Muscle of leg (tissue), 3 donors: ENCODE measurements at regions not wholly inside any gene's neighbourhood (a gene's known extent, or its start where the extent isn't known, plus 50 kb on each side); places are given as distances from the start of the nearest gene placed in this dataset.

Experiments used
- DNase-seq: peaks from one replicate; pipeline ENCODE4 v3.0.0; 2013
- H3K27ac ChIP-seq: one replicate; pipeline ENCODE4 v1.5.1; 2013; ENCODE audit warnings: mild to moderate bottlenecking, low read length, control low read depth
- H3K27me3 ChIP-seq: one replicate; pipeline ENCODE4 v1.6.1; 2013; ENCODE audit warnings: low read length; ENCODE audit not compliant: control insufficient read depth, insufficient read depth
- H3K36me3 ChIP-seq: one replicate; pipeline ENCODE4 v1.6.1; 2013; ENCODE audit warnings: low read length; ENCODE audit not compliant: control insufficient read depth, insufficient read depth
- H3K4me1 ChIP-seq: one replicate; pipeline ENCODE4 v1.6.1; 2013; ENCODE audit warnings: low read length; ENCODE audit not compliant: control insufficient read depth, insufficient read depth
- H3K4me3 ChIP-seq: one replicate; pipeline ENCODE4 v1.5.1; 2013; ENCODE audit warnings: low read length, control low read depth
- H3K9me3 ChIP-seq: replicated peaks from 2 replicates; pipeline ENCODE4 v1.6.1; 2013; ENCODE audit warnings: low read depth, low read length; ENCODE audit not compliant: control insufficient read depth
- WGBS: methylation state at CpG from one replicate; pipeline ENCODE4 v1.1.5; 2013; ENCODE audit warnings: missing lambda C conversion rate; ENCODE audit not compliant: insufficient coverage; 5-methylcytosine and 5-hydroxymethylcytosine counted together

DNA sequence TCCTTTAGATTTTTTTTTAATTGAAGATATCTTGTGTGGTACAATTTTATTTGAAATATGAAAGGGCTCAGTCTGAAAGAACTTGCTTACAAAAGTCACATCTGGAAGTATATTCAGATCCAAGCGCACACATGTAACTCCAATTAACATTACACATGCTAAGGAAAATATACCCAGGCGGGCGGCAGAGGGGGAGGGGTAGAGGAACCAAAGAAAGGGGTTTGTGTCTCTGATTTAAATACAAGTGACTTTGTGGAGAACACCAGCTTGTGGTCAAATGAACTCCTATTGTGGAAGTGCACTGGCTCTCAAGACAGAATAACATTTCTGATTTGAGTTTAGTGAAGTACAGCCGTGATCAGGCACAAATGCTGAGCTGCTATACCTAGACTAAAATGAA, 280.2 kb upstream of the SOX11 start:
- H3K27me3 ChIP-seq, result no peaks in the 10 kb centered on the region
- no peaks in the 10 kb centered on the region for H3K9me3 ChIP-seq
- H3K27ac ChIP-seq, result no peak overlapping the region
- H3K4me1 ChIP-seq, result no peaks in the 10 kb centered on the region
- H3K4me3 ChIP-seq, result no peak overlapping the region
- peak; percentile 66 for DNase-seq
- H3K36me3 ChIP-seq, result no peaks in the 10 kb centered on the region
- 55% methylated on average over 2 of the region's 4 CpGs for WGBS

DNA sequence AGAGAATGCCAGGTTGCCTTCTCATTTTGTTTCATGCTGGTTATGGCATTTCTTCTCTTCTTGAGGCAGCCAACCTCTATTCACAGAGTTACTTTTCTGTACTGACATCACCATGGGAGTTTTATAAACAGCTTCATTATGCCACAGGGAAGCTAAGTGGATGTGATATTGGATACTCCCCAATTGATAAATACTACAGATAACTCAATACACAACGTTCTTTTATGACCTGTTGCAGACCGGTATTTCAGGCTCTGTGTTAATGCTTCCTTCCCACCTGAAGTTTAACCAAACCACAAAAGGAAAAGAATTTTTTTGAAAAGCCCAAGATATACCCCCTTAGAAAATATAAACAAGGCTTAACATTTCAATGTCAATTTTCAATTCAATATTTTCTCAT, 258.3 kb upstream of the SOX11 start:
- Histone ChIP-seq H3K4me3 (no peak overlapping the region), H3K9me3 (no peaks in the 10 kb centered on the region), H3K27me3 (no peaks in the 10 kb centered on the region), H3K27ac (no peak overlapping the region), H3K4me1 (no peaks in the 10 kb centered on the region), H3K36me3 (no peaks in the 10 kb centered on the region)
- no CpG with 5 or more reads among the region's 2 CpGs for WGBS
- DNase-seq, result no peak

DNA sequence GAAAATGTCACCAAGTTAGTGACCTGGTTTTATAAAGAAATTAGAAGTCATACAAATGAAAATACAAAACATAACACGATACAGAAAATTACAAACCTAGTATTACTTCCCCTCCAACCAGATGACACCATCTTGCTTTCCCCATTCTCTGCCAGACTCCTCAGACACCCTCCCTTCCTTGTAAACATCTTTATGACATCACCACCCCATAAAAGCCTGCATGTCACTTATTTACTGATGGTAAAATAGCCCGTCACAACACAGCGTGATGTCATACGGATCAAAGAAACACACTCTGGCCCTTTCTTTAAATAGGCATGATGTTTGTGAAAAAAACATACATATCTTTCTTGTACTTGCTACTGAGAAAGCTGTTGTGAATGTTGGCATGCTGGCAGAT, 254.8 kb upstream of the SOX11 start:
- WGBS, result 100% methylated on average over 1 of the region's 4 CpGs
- no peak overlapping the region for H3K4me3 ChIP-seq
- H3K36me3 ChIP-seq, result no peaks in the 10 kb centered on the region
- no peaks in the 10 kb centered on the region for H3K27me3 ChIP-seq
- H3K9me3 ChIP-seq, result no peaks in the 10 kb centered on the region
- H3K27ac ChIP-seq, result no peak overlapping the region
- DNase-seq, result no peak
- no peaks in the 10 kb centered on the region for H3K4me1 ChIP-seq

DNA sequence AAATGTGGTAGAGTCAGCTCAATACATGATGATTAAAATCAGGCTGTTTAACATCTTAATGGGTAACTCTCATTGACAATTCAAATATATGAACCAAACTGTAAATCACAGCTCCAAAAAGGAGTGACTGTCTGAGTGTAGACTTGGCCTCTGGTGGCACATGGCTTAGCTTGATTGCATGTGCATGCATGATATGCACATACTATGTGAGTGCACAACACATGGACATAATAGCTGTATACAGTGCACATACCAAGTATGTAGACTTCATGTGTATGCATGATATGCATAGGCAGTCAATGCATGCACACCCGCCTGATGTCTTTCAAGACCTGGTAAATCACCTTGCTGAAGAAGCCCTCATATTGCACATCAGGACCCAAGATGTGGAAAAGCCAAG, 252.0 kb upstream of the SOX11 start:
- Histone ChIP-seq H3K27me3 (no peaks in the 10 kb centered on the region), H3K36me3 (no peaks in the 10 kb centered on the region), H3K27ac (no peak overlapping the region), H3K4me1 (no peaks in the 10 kb centered on the region), H3K9me3 (no peaks in the 10 kb centered on the region), H3K4me3 (no peak overlapping the region)
- no peak for DNase-seq
- WGBS, result 89% methylated on average over 1 of the region's 1 CpG

DNA sequence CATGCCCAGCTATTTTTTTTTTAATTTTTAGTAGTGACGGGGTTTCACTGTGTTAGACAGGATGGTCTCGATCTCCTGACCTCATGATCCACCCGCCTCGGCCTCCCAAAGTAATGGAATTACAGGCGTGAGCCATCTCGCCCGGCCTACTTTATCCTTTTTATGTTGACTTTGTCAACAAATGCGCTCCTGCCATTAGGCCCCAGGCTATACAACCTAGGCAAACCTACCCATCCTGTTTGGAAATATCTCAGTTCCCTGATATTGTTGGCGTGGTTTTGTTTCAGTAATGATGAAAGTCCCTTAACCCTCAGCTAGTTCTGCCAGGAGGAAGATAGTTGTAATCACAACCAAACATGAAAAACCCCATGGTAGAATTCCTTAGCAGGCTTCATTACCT, 249.4 kb upstream of the SOX11 start:
- H3K4me3 ChIP-seq, result no peak overlapping the region
- H3K4me1 ChIP-seq, result no peaks in the 10 kb centered on the region
- no peak overlapping the region for H3K27ac ChIP-seq
- H3K27me3 ChIP-seq, result no peaks in the 10 kb centered on the region
- H3K9me3 ChIP-seq, result no peaks in the 10 kb centered on the region
- H3K36me3 ChIP-seq, result no peaks in the 10 kb centered on the region
- no CpG with 5 or more reads among the region's 9 CpGs for WGBS
- DNase-seq, result no peak

DNA sequence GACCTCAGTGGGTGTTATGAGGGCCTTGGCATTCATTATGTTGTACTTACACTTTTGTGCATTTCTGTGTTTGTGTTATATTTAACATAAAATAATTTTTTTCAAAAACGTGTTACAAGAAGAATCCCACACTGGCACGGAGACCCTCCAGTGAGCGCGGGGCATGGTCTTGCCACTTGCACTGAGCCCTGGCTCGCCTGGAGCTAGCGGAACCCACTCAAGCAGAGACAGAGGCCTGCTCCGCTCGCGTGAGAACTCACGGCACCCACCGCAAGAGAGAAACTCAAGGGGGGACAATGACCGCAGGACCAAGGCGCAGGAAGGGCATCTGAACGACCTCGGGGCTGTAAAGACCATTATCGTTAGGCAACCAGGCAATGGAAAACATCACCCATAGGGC, 248.0 kb upstream of the SOX11 start:
- no peaks in the 10 kb centered on the region for H3K36me3 ChIP-seq
- no peaks in the 10 kb centered on the region for H3K9me3 ChIP-seq
- H3K27ac ChIP-seq, result no peak overlapping the region
- no peak overlapping the region for H3K4me3 ChIP-seq
- WGBS, result 90% methylated on average over 15 of the region's 16 CpGs
- H3K27me3 ChIP-seq, result no peaks in the 10 kb centered on the region
- H3K4me1 ChIP-seq, result no peaks in the 10 kb centered on the region
- no peak for DNase-seq

DNA sequence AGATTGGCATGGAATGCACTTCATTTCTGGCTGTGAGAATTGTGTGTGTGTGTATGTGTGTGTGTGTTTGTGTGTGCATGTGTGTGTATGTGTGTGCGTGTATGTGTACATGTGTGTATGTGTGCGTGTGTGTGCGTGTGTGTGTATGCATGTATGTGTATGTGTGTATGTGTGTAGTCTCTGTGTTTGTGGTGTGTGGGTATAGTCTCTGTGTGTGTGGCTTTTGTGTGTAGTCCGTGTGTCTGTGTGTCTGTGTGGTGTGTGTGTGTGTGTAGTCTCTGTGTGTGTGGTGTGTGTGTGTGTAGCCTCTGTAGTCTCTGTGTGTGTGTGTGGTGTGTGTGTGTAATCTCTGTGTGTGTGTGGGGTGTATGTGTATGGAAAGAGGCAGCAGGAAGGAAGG, 247.3 kb upstream of the SOX11 start:
- Histone ChIP-seq H3K9me3 (no peaks in the 10 kb centered on the region), H3K27me3 (no peaks in the 10 kb centered on the region), H3K4me3 (no peak overlapping the region), H3K36me3 (no peaks in the 10 kb centered on the region), H3K27ac (no peak overlapping the region), H3K4me1 (no peaks in the 10 kb centered on the region)
- no peak for DNase-seq
- WGBS, result 84% methylated on average over 4 of the region's 4 CpGs

DNA sequence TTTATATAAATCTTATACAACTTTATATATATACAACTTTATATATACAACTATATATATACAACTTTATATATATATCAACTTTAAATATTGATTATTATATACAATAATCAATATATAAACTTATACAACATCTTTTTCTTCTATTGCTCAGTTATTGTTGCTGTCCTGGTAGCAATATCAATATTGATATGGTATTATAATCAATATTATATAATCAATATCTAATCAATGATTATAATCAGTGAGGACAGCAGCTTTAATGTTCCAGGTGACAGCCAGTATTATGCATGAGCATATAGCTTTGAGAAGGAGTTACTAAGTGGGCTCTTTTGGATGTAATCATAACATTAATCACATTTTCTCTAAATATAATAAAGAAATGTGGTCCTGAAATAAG, 242.3 kb upstream of the SOX11 start:
- no peak overlapping the region for H3K27ac ChIP-seq

DNA sequence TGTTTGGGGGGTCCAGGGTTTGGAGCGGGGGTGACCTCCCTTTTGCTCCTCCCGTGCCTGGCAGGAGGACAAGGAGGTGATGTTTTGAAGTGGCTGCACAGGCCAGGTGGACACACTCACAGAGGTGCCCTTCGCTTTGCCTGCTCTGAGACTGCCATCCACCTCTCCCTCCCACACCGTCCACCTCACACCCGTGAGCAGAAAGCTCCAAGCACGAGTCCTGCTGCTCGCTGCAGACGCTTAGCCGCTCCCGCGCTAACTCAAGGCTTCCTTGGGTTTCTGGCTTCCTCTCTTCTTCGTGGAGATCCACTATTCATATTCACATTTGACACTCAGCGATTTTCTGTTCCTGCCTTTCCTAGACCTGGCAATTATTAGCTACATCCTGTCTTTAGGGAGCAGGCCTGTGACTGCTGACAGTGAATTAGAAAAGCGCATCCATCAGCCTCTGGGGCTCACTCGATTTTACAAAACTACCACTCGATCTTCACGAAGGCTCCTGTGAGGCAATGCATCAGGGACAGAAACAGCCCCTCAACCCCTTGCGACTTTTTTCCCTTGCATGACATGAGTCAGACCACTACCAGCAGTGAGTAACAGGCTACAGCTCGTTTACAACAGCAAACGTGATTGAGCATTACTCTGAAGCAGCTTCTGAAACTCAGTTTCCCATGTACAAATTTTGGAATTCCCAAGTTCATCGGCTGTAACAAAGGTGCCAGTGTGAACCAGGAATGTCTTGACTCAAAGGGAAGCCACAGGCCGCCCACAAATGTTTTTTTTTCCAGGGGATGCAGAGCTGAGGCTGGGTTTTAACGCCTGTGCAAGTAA, 238.7 kb upstream of the SOX11 start:
- no peaks in the 10 kb centered on the region for H3K9me3 ChIP-seq
- no peak overlapping the region for H3K4me3 ChIP-seq
- no peak for DNase-seq
- no peaks in the 10 kb centered on the region for H3K36me3 ChIP-seq
- no peaks in the 10 kb centered on the region for H3K4me1 ChIP-seq
- no peak overlapping the region for H3K27ac ChIP-seq
- no peaks in the 10 kb centered on the region for H3K27me3 ChIP-seq
- 57% methylated on average over 22 of the region's 23 CpGs for WGBS

More for the DNA sequence above, 242.3 kb upstream of the SOX11 start:
- no peak overlapping the region for H3K4me3 ChIP-seq
- no peaks in the 10 kb centered on the region for H3K9me3 ChIP-seq
- no peaks in the 10 kb centered on the region for H3K27me3 ChIP-seq
- DNase-seq, result no peak
- no peaks in the 10 kb centered on the region for H3K4me1 ChIP-seq
- no peaks in the 10 kb centered on the region for H3K36me3 ChIP-seq

DNA sequence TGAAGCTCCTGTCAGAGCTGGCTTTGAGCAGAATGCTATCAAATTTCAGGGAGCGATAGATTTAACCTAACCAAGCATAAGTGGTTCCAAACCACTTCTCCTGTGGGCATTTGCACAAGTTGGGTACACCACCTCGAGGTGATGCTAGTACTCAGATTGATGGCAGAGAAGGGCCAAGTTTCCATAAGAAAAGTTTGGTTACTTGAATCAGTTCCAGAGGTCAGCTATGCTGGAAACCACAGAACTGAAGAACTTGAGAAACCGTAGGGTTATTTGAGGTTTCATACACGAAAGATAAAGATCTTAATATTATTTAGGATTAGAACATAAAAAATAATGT, 238.2 kb upstream of the SOX11 start:
- 60% methylated on average over 2 of the region's 4 CpGs for WGBS
- Histone ChIP-seq H3K4me3 (no peak overlapping the region), H3K4me1 (no peaks in the 10 kb centered on the region), H3K36me3 (no peaks in the 10 kb centered on the region), H3K9me3 (no peaks in the 10 kb centered on the region), H3K27me3 (no peaks in the 10 kb centered on the region), H3K27ac (no peak overlapping the region)
- no peak for DNase-seq

DNA sequence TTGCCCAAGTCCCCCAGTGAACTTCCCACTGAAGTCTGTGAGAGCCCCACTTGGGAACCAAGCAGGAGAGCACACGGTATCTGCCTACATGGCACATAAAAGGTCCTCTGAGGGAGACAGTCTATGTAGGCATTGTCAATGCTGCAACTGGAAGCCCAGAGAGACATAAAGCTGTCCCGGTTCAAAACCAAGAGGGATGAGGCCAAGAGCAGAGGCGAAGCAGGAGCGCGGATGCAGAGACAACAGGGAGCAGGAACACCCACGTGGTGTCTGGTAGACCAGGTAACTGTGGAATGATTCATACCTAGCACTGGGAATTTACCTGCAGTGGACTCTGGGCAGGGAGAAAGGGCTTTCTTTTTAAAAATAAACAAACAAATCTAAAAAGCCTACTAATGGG, 233.1 kb upstream of the SOX11 start:
- Histone ChIP-seq H3K4me1 (no peaks in the 10 kb centered on the region), H3K9me3 (no peaks in the 10 kb centered on the region), H3K27me3 (peaks cover 2% of the 10 kb centered on the region), H3K27ac (no peak overlapping the region), H3K36me3 (no peaks in the 10 kb centered on the region), H3K4me3 (no peak overlapping the region)
- DNase-seq, result no peak
- WGBS, result 83% methylated on average over 4 of the region's 6 CpGs
